GM13977 (cell line): ENCODE measurements at regions not wholly inside any gene's neighbourhood (a gene's known extent, or its start where the extent isn't known, plus 50 kb on each side); places are given as distances from the start of the nearest gene placed in this dataset.

Source experiments
- DNase-seq: peaks from one replicate; pipeline ENCODE4 v3.0.0; 2012; ENCODE audit warnings: low spot score
- in situ Hi-C: fragments of 300-500 bp; cut with MboI; formaldehyde crosslinking; loops from one replicate; pipeline ENCODE4 v1.12.0; 2022; ENCODE audit warnings: low sequenced_read_pairs, low pct_unique_long_range_greater_than_20kb, mixed read lengths, inconsistent platforms; ENCODE audit not compliant: unreplicated experiment
- TF ChIP-seq, protein P1 (sequence below): IDR thresholded peaks from 2 replicates; pipeline ENCODE4 v1.5.1; 2012; ENCODE audit warnings: mild to moderate bottlenecking, control low read depth; ENCODE audit not compliant: insufficient read depth; ENCODE audit errors: extremely low read depth, missing control alignments

DNA sequence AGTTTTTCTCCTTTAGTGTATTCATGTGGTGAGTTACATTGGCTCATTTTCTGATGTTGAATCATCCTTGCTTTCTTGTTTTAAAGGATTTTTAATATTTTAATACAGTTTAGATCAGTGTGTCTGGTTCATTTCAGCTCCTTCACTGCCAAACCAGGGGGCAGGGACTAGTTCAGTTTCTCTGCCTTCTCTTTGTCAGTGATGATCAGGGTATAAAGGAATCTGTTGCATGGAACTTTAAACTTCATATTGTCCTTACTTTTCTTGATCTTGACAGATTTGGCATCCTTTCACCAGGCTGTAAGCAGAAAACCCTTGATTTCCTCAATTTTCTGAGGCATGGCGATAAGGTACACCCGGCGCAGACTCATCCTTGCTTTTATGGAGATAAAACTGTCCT, 149.4 kb downstream of the KDR start:
- DNase-seq, result no peak
- TF ChIP-seq, protein P1, sequence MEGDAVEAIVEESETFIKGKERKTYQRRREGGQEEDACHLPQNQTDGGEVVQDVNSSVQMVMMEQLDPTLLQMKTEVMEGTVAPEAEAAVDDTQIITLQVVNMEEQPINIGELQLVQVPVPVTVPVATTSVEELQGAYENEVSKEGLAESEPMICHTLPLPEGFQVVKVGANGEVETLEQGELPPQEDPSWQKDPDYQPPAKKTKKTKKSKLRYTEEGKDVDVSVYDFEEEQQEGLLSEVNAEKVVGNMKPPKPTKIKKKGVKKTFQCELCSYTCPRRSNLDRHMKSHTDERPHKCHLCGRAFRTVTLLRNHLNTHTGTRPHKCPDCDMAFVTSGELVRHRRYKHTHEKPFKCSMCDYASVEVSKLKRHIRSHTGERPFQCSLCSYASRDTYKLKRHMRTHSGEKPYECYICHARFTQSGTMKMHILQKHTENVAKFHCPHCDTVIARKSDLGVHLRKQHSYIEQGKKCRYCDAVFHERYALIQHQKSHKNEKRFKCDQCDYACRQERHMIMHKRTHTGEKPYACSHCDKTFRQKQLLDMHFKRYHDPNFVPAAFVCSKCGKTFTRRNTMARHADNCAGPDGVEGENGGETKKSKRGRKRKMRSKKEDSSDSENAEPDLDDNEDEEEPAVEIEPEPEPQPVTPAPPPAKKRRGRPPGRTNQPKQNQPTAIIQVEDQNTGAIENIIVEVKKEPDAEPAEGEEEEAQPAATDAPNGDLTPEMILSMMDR, result no peak

DNA sequence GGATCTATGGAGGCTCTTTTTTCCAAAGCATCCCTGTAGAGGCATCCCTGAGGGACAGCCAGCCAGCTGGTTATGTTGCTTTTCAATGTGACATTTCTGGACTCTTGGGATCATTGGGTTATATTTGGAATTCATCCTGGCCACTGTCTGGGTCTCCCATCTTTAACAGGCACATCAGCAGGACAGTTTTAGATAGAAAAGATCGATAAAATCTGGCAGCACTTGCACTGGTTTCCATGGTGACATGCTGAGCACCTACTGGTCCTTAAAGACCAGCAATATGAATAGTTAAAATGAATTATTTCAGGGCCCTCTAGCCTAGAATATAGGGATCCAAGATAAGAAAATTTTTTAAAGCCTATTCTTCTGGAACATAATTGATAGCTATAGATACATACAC, 151.6 kb downstream of the KDR start:
- TF ChIP-seq, protein P1, result no peak
- in situ Hi-C loops, result loop anchor here (25.0 kb wide), 1 partner anchor 286 kb away; no protein-coding TSS in a partner anchor

More for the DNA sequence above, 149.4 kb downstream of the KDR start:
- in situ Hi-C loops, result no loop called here

GRCh38 chr4:54971474-54971950, 153.9 kb downstream of the KDR start:
- TF ChIP-seq, protein P1, result peak; percentile 55
- in situ Hi-C loops, result loop anchor here (25.0 kb wide), 1 partner anchor 284 kb away; no protein-coding TSS in a partner anchor

More for the DNA sequence above, 151.6 kb downstream of the KDR start:
- no peak for DNase-seq

GRCh38 chr4:54967289-54967688, 158.1 kb downstream of the KDR start:
- in situ Hi-C loops, result loop anchor here (25.0 kb wide), 1 partner anchor 280 kb away; no protein-coding TSS in a partner anchor
- TF ChIP-seq, protein P1, result no peak
- no peak for DNase-seq

More at GRCh38 chr4:54971474-54971950, 153.9 kb downstream of the KDR start:
- DNase-seq, result peak; percentile 33

- DNase-seq, result peak; percentile 17
- in situ Hi-C loops, result loop anchor here (25.0 kb wide), 1 partner anchor 274 kb away; no protein-coding TSS in a partner anchor
- TF ChIP-seq, protein P1, result peak; percentile 50
These were observed 163.9 kb downstream of the KDR start for GRCh38 chr4:54961357-54961975.

- DNase-seq, result no peak
- in situ Hi-C loops, result loop anchor here (25.0 kb wide), 1 partner anchor 272 kb away; no protein-coding TSS in a partner anchor
- TF ChIP-seq, protein P1, result no peak
These were observed 165.7 kb downstream of the KDR start for GRCh38 chr4:54959651-54960116.
